ENCODE measurements at regions not wholly inside any gene's neighbourhood (a gene's known extent, or its start where the extent isn't known, plus 50 kb on each side); places are given as distances from the start of the nearest gene placed in this dataset.

DNA sequence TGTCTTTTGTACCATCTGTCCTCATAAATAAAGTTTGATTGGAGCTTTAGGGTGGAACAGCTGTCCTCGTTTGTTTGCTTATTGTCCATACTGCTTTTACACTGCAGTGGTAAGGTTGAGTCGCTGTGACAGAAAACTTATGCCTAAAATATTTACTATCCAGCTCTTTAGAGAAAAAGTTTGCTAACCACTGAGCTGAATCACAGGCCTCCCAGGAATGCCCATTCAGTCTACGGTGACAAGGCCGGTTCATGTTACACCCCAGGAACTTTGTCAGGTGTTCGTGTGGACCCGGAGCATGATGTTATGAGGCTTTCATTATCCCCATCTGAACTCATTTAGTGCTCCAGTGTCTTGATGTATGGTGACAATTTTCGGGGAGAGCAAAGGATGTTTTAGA lies 401.1 kb downstream of the SAMD5 start:
- WGBS (ENCODE audit: missing lambda C conversion rate) = 73% methylated on average over 7 of the region's 7 CpGs
- TF ChIP-seq RAD21 (conservative IDR thresholded peaks at IDR 0.05 in 1 of 2, IDR thresholded peaks at IDR 0.05 in 1 of 2) (no peak), EHMT2 (IDR thresholded peaks at IDR 0.05; ENCODE audit: low read depth) (no peak), EP300 (IDR thresholded peaks at IDR 0.05) (no peak), CEBPB (IDR thresholded peaks at IDR 0.05) (no peak), JUNB (IDR thresholded peaks at IDR 0.05) (no peak), HDAC2 (IDR thresholded peaks at IDR 0.05) (no peak), ZNF302 (CRISPR knock-in tag; IDR thresholded peaks at IDR 0.05) (no peak), PHF8 (IDR thresholded peaks at IDR 0.05; ENCODE audit: borderline replicate concordance, low read depth) (no peak), NR3C1 (IDR thresholded peaks at IDR 0.05) (no peak), NPAS2 (CRISPR knock-in tag; IDR thresholded peaks at IDR 0.05; ENCODE audit: borderline replicate concordance) (no peak), ZFP36 (IDR thresholded peaks at IDR 0.05; ENCODE audit: borderline replicate concordance, partially characterized antibody) (no peak), CHD2 (IDR thresholded peaks at IDR 0.05; ENCODE audit: low read length, partially characterized antibody) (no peak), GATA3 (IDR thresholded peaks at IDR 0.05; ENCODE audit: borderline replicate concordance) (no peak), FOSL2 (IDR thresholded peaks at IDR 0.05) (no peak), FOSL2 (CRISPR knock-in tag; IDR thresholded peaks at IDR 0.05) (no peak)
- TF ChIP-seq, protein P1, sequence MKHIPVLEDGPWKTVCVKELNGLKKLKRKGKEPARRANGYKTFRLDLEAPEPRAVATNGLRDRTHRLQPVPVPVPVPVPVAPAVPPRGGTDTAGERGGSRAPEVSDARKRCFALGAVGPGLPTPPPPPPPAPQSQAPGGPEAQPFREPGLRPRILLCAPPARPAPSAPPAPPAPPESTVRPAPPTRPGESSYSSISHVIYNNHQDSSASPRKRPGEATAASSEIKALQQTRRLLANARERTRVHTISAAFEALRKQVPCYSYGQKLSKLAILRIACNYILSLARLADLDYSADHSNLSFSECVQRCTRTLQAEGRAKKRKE (CRISPR knock-in tag; IDR thresholded peaks at IDR 0.05; ENCODE audit: low read depth) = no peak
- TF ChIP-seq, protein P2, sequence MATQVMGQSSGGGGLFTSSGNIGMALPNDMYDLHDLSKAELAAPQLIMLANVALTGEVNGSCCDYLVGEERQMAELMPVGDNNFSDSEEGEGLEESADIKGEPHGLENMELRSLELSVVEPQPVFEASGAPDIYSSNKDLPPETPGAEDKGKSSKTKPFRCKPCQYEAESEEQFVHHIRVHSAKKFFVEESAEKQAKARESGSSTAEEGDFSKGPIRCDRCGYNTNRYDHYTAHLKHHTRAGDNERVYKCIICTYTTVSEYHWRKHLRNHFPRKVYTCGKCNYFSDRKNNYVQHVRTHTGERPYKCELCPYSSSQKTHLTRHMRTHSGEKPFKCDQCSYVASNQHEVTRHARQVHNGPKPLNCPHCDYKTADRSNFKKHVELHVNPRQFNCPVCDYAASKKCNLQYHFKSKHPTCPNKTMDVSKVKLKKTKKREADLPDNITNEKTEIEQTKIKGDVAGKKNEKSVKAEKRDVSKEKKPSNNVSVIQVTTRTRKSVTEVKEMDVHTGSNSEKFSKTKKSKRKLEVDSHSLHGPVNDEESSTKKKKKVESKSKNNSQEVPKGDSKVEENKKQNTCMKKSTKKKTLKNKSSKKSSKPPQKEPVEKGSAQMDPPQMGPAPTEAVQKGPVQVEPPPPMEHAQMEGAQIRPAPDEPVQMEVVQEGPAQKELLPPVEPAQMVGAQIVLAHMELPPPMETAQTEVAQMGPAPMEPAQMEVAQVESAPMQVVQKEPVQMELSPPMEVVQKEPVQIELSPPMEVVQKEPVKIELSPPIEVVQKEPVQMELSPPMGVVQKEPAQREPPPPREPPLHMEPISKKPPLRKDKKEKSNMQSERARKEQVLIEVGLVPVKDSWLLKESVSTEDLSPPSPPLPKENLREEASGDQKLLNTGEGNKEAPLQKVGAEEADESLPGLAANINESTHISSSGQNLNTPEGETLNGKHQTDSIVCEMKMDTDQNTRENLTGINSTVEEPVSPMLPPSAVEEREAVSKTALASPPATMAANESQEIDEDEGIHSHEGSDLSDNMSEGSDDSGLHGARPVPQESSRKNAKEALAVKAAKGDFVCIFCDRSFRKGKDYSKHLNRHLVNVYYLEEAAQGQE (IDR thresholded peaks at IDR 0.05) = no peak
- TF ChIP-seq, protein P3, sequence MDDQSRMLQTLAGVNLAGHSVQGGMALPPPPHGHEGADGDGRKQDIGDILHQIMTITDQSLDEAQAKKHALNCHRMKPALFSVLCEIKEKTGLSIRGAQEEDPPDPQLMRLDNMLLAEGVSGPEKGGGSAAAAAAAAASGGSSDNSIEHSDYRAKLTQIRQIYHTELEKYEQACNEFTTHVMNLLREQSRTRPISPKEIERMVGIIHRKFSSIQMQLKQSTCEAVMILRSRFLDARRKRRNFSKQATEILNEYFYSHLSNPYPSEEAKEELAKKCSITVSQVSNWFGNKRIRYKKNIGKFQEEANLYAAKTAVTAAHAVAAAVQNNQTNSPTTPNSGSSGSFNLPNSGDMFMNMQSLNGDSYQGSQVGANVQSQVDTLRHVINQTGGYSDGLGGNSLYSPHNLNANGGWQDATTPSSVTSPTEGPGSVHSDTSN (IDR thresholded peaks at IDR 0.05) = no peak
- TF ChIP-seq, protein P4, sequence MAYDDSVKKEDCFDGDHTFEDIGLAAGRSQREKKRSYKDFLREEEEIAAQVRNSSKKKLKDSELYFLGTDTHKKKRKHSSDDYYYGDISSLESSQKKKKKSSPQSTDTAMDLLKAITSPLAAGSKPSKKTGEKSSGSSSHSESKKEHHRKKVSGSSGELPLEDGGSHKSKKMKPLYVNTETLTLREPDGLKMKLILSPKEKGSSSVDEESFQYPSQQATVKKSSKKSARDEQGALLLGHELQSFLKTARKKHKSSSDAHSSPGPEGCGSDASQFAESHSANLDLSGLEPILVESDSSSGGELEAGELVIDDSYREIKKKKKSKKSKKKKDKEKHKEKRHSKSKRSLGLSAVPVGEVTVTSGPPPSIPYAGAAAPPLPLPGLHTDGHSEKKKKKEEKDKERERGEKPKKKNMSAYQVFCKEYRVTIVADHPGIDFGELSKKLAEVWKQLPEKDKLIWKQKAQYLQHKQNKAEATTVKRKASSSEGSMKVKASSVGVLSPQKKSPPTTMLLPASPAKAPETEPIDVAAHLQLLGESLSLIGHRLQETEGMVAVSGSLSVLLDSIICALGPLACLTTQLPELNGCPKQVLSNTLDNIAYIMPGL (CRISPR knock-in tag; IDR thresholded peaks at IDR 0.05; ENCODE audit: borderline replicate concordance) = no peak
- TF ChIP-seq, protein P5, sequence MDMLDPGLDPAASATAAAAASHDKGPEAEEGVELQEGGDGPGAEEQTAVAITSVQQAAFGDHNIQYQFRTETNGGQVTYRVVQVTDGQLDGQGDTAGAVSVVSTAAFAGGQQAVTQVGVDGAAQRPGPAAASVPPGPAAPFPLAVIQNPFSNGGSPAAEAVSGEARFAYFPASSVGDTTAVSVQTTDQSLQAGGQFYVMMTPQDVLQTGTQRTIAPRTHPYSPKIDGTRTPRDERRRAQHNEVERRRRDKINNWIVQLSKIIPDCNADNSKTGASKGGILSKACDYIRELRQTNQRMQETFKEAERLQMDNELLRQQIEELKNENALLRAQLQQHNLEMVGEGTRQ (IDR thresholded peaks at IDR 0.05) = no peak
- no peak for DNase-seq (ENCODE audit: low read depth in 1 of 2, low spot score in 1 of 2)
- no peak for ATAC-seq
- H3K9me3 ChIP-seq = no peaks in the 10 kb centered on the region
- H3K4me2 ChIP-seq = no peak overlapping the region
- H3K4me1 ChIP-seq = no peaks in the 10 kb centered on the region
- no peak overlapping the region for H3K27ac ChIP-seq
- CTCF ChIA-PET = no interaction called here
- POLR2A ChIA-PET = no interaction called here
- no peak for FAIRE-seq
- H3K4me3 ChIP-seq = no peak overlapping the region

DNA sequence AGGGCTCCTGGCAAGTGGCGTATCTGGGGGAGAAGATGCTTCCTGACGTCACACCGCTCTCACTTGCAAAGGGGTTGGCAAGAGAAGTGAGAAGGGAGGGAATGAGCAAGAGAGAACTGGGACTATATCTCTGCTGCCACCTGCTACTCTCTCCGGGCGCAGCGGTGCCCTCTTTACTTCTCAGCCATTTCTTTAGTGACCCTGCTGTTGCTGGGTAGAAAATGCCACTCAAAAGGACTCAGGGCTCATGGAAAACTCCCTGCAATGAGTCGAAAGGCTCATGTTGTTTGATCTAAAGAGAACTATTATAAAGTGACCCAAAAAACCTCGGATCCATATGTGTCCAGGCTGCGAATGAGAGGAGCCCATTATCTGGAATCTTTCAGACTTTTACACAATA lies 401.8 kb downstream of the SAMD5 start:
- DNase-seq (ENCODE audit: low read depth in 1 of 2, low spot score in 1 of 2) (no peak), FAIRE-seq (no peak), ATAC-seq (no peak)
- no peak overlapping the region for H3K27ac ChIP-seq
- POLR2A ChIA-PET = no interaction called here
- WGBS (ENCODE audit: missing lambda C conversion rate) = 71% methylated on average over 9 of the region's 9 CpGs
- CTCF ChIA-PET = no interaction called here
- no peaks in the 10 kb centered on the region for H3K4me1 ChIP-seq
- no peaks in the 10 kb centered on the region for H3K9me3 ChIP-seq
- no peak overlapping the region for H3K4me3 ChIP-seq
- H3K4me2 ChIP-seq = no peak overlapping the region
- no peak for TF ChIP-seq CHD2 (IDR thresholded peaks at IDR 0.05; ENCODE audit: low read length, partially characterized antibody)
- TF ChIP-seq RFX5 (IDR thresholded peaks at IDR 0.05) = peak; percentile 75
